ENCODE measurements at regions not wholly inside any gene's neighbourhood (a gene's known extent, or its start where the extent isn't known, plus 50 kb on each side); places are given as distances from the start of the nearest gene placed in this dataset.
"Not testable (repeated sequence)": the region's sequence is repeated elsewhere in the genome, so short reads cannot be mapped to it uniquely, and the experiment has no call there.

GRCh38 chr21:9750341-9751086, 770.9 kb upstream of the TPTE start:
- Histone ChIP-seq H3K36me3 (no peaks in the 10 kb centered on the region), H3K27me3 (no peaks in the 10 kb centered on the region), H3K9me3 (no peaks in the 10 kb centered on the region), H3K4me1 (no peaks in the 10 kb centered on the region), H3K4me3 (ENCODE audit: low read depth, low read length) (no peak overlapping the region)
- no peak for DNase-seq
- TF ChIP-seq CTCF (IDR thresholded peaks at IDR 0.05; ENCODE audit: low read depth, low read length): no peak

GRCh38 chr21:9751087-9751585, 770.2 kb upstream of the TPTE start:
- H3K27me3 ChIP-seq; H3K4me1 ChIP-seq; H3K9me3 ChIP-seq; H3K36me3 ChIP-seq; DNase-seq; H3K4me3 ChIP-seq (ENCODE audit: low read depth, low read length): not testable (repeated sequence)

- H3K4me1 ChIP-seq; H3K27me3 ChIP-seq; DNase-seq; H3K36me3 ChIP-seq; H3K9me3 ChIP-seq; H3K4me3 ChIP-seq (ENCODE audit: low read depth, low read length): not testable (repeated sequence)
Observed at GRCh38 chr21:9752028-9752427, 769.4 kb upstream of the TPTE start.

- not testable (repeated sequence) for H3K9me3 ChIP-seq; H3K4me3 ChIP-seq (ENCODE audit: low read depth, low read length); H3K27me3 ChIP-seq
Observed at GRCh38 chr21:9753441-9753840, 767.9 kb upstream of the TPTE start.

GRCh38 chr21:9753943-9754342, 767.4 kb upstream of the TPTE start:
- DNase-seq: no peak
- Histone ChIP-seq H3K27me3 (no peaks in the 10 kb centered on the region), H3K9me3 (peaks cover 5% of the 10 kb centered on the region; the same call in 1 of the 2 replicates), H3K4me1 (no peaks in the 10 kb centered on the region), H3K4me3 (ENCODE audit: low read depth, low read length) (no peak overlapping the region), H3K36me3 (no peaks in the 10 kb centered on the region)
- no peak for TF ChIP-seq CTCF (IDR thresholded peaks at IDR 0.05; ENCODE audit: low read depth, low read length)

More at GRCh38 chr21:9753441-9753840, 767.9 kb upstream of the TPTE start:
- H3K36me3 ChIP-seq, DNase-seq, H3K4me1 ChIP-seq: not testable (repeated sequence)

GRCh38 chr21:9754434-9754833, 766.9 kb upstream of the TPTE start:
- not testable (repeated sequence) for H3K9me3 ChIP-seq; DNase-seq; H3K36me3 ChIP-seq; H3K4me3 ChIP-seq (ENCODE audit: low read depth, low read length); H3K27me3 ChIP-seq; H3K4me1 ChIP-seq

GRCh38 chr21:9755611-9756010, 765.8 kb upstream of the TPTE start:
- Histone ChIP-seq H3K4me3 (ENCODE audit: low read depth, low read length) (no peak overlapping the region), H3K36me3 (no peaks in the 10 kb centered on the region), H3K9me3 (peaks cover 5% of the 10 kb centered on the region), H3K27me3 (no peaks in the 10 kb centered on the region), H3K4me1 (no peaks in the 10 kb centered on the region)
- no peak for TF ChIP-seq CTCF (IDR thresholded peaks at IDR 0.05; ENCODE audit: low read depth, low read length)
- DNase-seq: no peak

GRCh38 chr21:9756677-9757076, 764.7 kb upstream of the TPTE start:
- H3K9me3 ChIP-seq: peaks cover 5% of the 10 kb centered on the region
- no peaks in the 10 kb centered on the region for H3K36me3 ChIP-seq
- H3K4me1 ChIP-seq: no peaks in the 10 kb centered on the region
- H3K27me3 ChIP-seq: no peaks in the 10 kb centered on the region
- no peak for TF ChIP-seq CTCF (IDR thresholded peaks at IDR 0.05; ENCODE audit: low read depth, low read length)
- DNase-seq: no peak
- H3K4me3 ChIP-seq (ENCODE audit: low read depth, low read length): no peak overlapping the region

- not testable (repeated sequence) for H3K9me3 ChIP-seq; H3K27me3 ChIP-seq; H3K36me3 ChIP-seq; H3K4me1 ChIP-seq; H3K4me3 ChIP-seq (ENCODE audit: low read depth, low read length); DNase-seq
Observed at GRCh38 chr21:9757118-9757517, 764.3 kb upstream of the TPTE start.

GRCh38 chr21:9757572-9757971, 763.8 kb upstream of the TPTE start:
- DNase-seq; H3K27me3 ChIP-seq; H3K4me1 ChIP-seq; H3K9me3 ChIP-seq; H3K4me3 ChIP-seq (ENCODE audit: low read depth, low read length); H3K36me3 ChIP-seq: not testable (repeated sequence)

Measured in BE2C (cell line).